Eye (tissue), 1 donor: ENCODE measurements at regions not wholly inside any gene's neighbourhood (a gene's known extent, or its start where the extent isn't known, plus 50 kb on each side); places are given as distances from the start of the nearest gene placed in this dataset.

ENCODE experiments used
- DNase-seq: peaks from one replicate; pipeline ENCODE4 v3.0.0-alpha.2; 2015

GRCh38 chr2:180734382-180734781 lies 246.0 kb upstream of the UBE2E3 start:
- no peak for DNase-seq

GRCh38 chr2:180733330-180733729 lies 247.1 kb upstream of the UBE2E3 start:
- DNase-seq, result no peak

GRCh38 chr2:180732337-180732736 lies 248.1 kb upstream of the UBE2E3 start:
- DNase-seq, result no peak

GRCh38 chr2:180730976-180731375 lies 249.4 kb upstream of the UBE2E3 start:
- DNase-seq, result no peak

DNA sequence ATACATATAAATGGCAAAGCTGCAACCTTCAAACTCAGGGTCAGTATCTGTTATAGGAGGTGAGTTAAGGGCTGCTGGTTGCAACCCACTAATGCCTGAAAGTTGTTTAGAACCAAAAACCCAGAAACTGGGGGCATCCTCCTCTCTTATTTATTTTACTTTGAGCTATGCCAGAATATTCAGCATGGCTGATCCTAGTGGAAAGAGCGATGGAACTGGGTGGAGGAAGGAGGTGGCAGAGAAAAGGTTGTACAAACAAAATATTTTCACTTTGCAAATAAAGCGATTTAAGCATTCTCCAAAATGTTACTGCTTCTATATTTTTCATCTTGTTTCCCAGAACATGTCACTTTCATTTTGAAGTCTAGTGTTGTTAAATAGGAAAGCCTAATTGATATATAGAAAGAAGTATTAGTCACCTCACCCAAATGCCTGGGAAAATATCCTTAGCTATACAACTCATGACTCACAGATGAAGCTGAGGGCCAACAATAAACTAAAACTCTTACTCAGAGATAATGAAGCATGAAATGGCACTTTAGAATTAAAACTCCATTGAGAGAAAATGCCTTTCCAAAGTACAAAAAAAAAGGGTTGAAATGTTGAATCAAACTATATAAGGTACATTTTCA lies 251.4 kb upstream of the UBE2E3 start:
- no peak for DNase-seq

DNA sequence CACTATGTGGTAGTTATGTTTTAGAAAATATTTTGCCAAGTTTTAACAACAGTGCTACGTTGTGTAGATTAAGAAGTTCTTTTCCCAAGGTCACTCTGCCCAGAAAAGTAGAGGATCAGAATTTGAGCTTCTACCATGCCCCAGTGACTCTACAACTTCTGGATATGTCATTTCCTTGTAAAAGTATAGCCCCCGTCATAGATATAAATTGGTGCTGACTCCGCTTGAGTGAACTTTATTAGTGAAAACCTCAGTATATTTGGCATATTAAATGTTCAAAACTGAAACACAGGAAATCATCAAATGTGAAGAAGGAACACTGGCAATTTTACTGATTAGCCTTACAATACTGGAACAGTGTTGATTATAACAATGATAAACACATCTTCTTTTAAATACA lies 256.7 kb upstream of the UBE2E3 start:
- DNase-seq, result no peak

DNA sequence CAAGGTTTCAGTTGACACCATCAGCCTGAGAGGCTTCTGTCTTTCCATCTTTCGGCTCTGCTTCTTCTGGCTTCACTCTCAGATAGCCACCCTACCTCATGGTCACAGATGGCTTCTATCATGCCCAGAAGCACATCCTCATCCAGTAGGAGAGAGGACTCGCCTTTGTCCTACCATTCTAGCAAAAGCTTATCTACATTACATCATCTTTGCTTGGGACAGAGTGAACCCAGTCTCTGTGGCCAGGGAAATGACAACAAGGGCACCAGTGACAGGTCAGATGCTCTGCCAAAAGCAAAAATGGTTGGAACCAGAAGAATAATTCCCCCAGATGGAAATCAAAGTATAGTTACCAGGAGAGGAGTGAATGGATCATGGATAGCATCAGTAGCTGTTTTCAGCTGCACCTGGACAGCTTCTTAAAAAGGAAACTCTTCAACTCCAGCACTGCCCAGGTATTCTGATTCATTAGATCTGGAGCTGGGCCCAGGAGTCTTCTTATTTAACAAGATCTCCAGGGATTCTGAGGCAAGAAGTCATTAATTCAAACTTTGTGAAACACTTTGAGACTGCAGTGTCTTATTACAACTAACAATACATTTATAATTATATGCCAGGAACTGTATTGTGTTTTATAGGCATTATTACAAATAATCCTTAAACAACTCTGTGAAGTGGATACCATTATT lies 257.7 kb upstream of the UBE2E3 start:
- no peak for DNase-seq

GRCh38 chr2:180720829-180721228 lies 259.6 kb upstream of the UBE2E3 start:
- no peak for DNase-seq

- no peak for DNase-seq
Observed at GRCh38 chr2:180717588-180717987, 262.8 kb upstream of the UBE2E3 start.

GRCh38 chr2:180716186-180717180 lies 263.9 kb upstream of the UBE2E3 start:
- DNase-seq, result no peak

DNA sequence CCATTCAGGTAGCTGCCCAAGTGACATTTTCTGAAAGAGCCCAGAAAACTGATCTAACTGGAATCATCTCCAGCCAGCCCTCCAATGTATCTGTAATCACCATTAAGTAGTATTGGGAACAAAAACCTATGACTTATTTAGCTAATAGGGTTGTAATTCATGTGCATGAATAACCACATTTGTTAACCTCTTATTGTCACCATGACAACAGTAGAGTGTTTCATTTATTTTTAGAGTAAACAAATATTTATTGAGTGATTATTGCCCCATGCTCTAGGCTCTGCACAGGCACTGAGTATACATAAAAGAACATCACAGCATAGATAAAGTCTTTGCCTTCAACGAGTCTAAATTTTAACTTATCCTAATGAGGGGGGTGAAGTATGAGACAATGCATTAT lies 265.4 kb upstream of the UBE2E3 start:
- DNase-seq, result no peak

- no peak for DNase-seq
Observed at GRCh38 chr2:180709392-180710145, 270.8 kb upstream of the UBE2E3 start.

GRCh38 chr2:180707884-180708205 lies 272.6 kb upstream of the UBE2E3 start:
- DNase-seq, result peak; percentile 30

GRCh38 chr2:180707175-180707883 lies 273.1 kb upstream of the UBE2E3 start:
- DNase-seq, result no peak

DNA sequence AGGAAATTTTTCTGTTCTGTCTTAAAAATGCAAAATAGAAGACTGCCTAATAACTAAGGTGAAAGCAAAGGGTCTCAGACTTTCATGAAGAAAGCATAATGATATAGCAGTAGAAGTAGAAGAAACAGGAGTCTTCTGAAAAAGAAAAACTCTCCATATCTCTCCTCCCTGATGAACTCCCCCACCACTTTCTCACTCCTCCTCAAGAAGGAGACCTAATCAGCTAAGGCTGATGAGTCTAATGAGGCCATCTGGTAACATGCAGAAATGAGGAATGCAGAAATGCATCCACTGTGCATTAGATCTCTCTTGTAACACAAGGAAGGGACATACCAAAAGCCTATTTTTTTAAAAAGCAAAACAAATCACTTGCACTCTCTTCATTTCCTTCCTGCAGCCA lies 273.7 kb upstream of the UBE2E3 start:
- no peak for DNase-seq

GRCh38 chr2:180705551-180705950 lies 274.9 kb upstream of the UBE2E3 start:
- DNase-seq, result no peak

DNA sequence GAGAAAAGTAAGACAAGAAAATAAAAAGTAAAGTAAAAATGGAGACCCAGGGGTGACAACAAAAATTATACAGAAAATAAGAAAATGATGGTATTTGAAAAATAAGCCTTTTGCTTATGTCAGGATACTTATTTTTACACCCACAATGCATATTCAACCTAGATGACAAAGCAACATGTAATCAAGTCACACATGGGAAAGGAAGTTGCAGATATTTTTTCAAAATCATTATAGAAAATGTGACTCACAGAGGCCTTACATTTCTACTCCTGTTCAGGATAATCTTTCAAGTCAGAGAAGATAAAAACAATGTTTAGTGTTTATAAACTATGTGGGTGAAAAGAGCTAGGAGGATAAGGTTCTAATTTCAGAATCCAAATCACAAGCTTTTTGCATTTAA lies 275.3 kb upstream of the UBE2E3 start:
- DNase-seq, result no peak

DNA sequence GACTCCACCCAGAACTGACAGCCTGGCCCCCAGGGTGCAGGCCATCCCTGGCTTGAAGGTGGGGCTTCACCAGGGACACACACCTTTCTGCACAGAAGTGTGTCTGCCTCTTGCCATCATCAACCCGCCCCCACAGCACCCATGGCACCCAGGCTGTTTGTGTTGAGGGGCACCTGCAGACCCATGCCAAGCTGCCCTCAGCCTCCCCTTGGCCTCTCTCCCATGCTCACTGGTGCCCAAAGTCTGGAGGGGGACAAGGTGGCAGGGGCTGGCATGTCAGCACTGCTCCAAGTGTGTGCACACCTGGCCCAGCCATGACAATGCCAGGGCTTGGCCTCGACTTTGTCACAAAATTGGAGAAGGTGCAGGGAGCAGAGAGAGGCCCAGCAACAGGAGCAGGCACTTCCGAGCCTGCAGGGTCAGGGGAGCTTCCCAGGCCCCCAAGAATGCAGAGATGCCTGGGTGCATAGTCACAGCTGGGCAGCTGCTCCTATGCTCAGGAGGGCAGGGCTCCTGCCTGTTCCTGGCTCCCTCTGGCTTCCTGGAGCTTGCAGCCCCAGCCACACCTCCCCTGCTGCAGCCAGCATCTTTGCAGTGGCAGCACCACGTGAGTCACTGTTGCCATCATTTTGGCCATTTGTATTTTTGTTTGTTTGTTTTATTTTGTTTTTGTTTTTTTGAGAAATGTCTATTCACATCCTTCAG lies 280.6 kb upstream of the UBE2E3 start:
- DNase-seq, result no peak

DNA sequence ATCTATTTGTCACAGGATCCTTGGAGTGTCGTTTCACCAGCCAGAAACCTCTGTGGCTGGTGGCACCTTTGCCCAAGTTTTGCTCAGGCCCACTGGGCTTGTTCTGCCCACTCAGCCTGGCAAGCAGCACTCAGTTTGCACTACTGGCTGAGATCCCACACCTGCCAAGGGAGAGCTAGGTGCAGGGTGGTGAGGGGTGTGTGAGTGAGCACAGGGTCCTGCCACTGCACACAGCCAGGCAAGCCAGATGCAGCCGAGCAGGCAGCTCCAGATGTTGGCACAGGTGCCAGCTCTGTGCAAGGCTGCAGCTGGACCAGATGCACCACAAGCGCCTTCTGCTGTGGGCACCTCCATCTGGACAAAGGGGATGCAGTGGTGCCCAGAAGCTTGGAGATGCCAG lies 281.7 kb upstream of the UBE2E3 start:
- DNase-seq, result no peak

DNA sequence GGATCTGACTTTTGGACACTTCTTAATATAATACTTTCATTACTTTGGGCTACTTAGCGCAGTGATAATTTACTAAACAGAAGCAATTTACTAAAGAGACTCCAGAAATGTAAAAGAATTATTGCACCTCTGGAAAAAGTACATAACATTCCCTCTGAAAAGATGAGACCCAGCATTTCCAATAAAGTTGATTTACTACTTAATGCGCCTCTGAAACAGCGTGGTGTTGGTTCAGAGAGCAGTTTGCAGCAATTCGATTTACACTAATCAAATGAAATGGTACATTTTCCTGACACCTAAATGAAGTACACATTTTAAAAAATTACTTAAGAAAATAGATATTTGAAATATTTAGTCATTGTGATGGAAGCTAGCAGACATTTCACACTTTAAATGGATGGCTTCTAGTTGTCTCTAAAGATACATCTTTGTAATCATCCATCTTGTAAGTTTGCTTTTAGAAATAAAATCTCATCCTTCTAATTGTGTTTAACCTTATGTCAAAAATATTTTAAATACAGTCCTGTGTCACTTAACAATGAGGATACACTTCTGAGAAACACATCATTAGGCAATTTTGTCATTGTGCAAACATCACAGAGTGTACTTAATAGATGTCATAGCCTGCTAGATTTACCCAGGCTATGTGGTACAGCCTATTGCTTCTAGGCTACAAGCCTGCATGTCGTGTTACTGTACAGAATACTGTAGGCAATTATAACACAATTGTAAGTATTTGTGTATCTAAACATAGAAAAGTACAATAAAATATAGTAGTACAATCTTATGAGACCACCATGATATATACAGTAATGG lies 284.6 kb upstream of the UBE2E3 start:
- no peak for DNase-seq
